Heart right ventricle (tissue), 16 donors: ENCODE measurements at regions not wholly inside any gene's neighbourhood (a gene's known extent, or its start where the extent isn't known, plus 50 kb on each side); places are given as distances from the start of the nearest gene placed in this dataset.

Experiments
- ATAC-seq, 8 donors: fragments of 200-7000 bp; cut with Tn5 transposase; one replicate each; pipeline ENCODE4 v1.9.1; 2020; ENCODE audit warnings: mild to moderate bottlenecking in 8 of 8, moderate library complexity in 8 of 8, moderate number of reproducible peaks in 1 of 8
- DNase-seq, 2 donors: peaks; one replicate each; pipeline ENCODE4 v3.0.0-alpha.2; 2020
- H3K27ac ChIP-seq, 10 donors: fragments of 200-600 bp; sonication (generic) in 2 of 10; one replicate each; pipeline versions ENCODE4 v1.5.0 to v1.8.0; 2020 to 2022; ENCODE audit warnings: mild to moderate bottlenecking in 3 of 10
- H3K27me3 ChIP-seq, 7 donors: fragments of 200-600 bp; one replicate each; pipeline ENCODE4 v1.8.0; 2021 to 2022; ENCODE audit warnings: mild to moderate bottlenecking in 2 of 7
- H3K36me3 ChIP-seq, 9 donors: fragments of 200-600 bp; sonication (generic) in 1 of 9; one replicate each; pipeline versions ENCODE4 v1.5.0 to v1.8.0; 2020 to 2022; ENCODE audit warnings: mild to moderate bottlenecking in 2 of 9
- H3K4me1 ChIP-seq, 9 donors: fragments of 200-600 bp; sonication (generic) in 1 of 9; one replicate each; pipeline versions ENCODE4 v1.5.0 to v1.8.0; 2020 to 2022; ENCODE audit warnings: mild to moderate bottlenecking in 4 of 9
- H3K4me3 ChIP-seq, 10 donors: fragments of 200-600 bp; sonication (generic) in 2 of 10; one replicate each; pipeline versions ENCODE4 v1.5.0 to v1.8.0; 2020 to 2022; ENCODE audit warnings: mild to moderate bottlenecking in 7 of 10, moderate library complexity in 2 of 10
- H3K9me3 ChIP-seq, 11 donors: fragments of 200-600 bp in 10 of 11; sonication (generic) in 2 of 11; one replicate each; pipeline versions ENCODE4 v1.5.0 to v1.8.0; 2013 to 2022; ENCODE audit warnings: mild to moderate bottlenecking in 2 of 11, control low read depth in 1 of 11, moderate library complexity in 1 of 11
- WGBS, 2 donors: extraction: QIAGEN DNeasy Blood & Tissue Kit; methylation state at CpG; one replicate each; pipeline ENCODE4 v1.1.7; 2013; ENCODE audit warnings: inconsistent platforms in 1 of 2; 5-methylcytosine and 5-hydroxymethylcytosine counted together
- intact Hi-C, 10 donors: fragments of 100-400 bp; cut with DNase I; formaldehyde crosslinking; loops; one replicate each; pipeline versions ENCODE4 v1.11.1 to v1.14.2; 2022
- TF ChIP-seq, protein P1 (sequence below), 9 donors: fragments of 200-600 bp; sonication (generic) in 2 of 9; IDR thresholded peaks; one replicate each; pipeline versions ENCODE4 v1.5.0 to v1.8.0; 2021 to 2022; ENCODE audit warnings: antibody characterized with exemption in 9 of 9, mild to moderate bottlenecking in 5 of 9, moderate library complexity in 1 of 9
- donor health status: Arrhythmogenic right ventricular cardiomyopathy.
- donor health status: ischemic (EF 13 %, LVEDD 7.1; RV severe dilation, severe dysfunction).
- donor health status: healthy with polysubstance abuse.
- donor health status: DM: no; HTN: yes; CAD: no.
- donor health status: DM: no; HTN: no; CAD: no.
- donor health status: ischemic (EF 25% LVEDD 6.9; RV normal size, moderate dysfunction).
- donor health status: ischemic (EF 25% LVEDD 5.7; RV mildly dilated, moderate dysfunction).
- donor health status: healthy.
- donor health status: DM: yes; HTN: yes; CAD: no.
- donor health status: Ischemic cardiomyopathy.
- donor health status: ischemic (EF 35%, LVEDD 5.7; RV mildly dilated, moderate dysfunction).
- donor health status: nonischemic (EF 11% LVEDD 7.7; RV severe dilation, severe dysfunction).
- donor health status: DM: yes; HTN: yes; CAD: no.
- donor health status: PGD.
- donor health status: ischemic (EF 29% LVEDD 5.4; RV normal size, mild dysfunction).
- donor health status: nonischemic (EF 23%, LVEDD 6.1; RV moderate dilation, normal function).

- Histone ChIP-seq H3K27me3 (no peaks in the 10 kb centered on the region), H3K9me3 (no peaks in the 10 kb centered on the region), H3K4me1 (peaks cover 0 to 6% (median 0%) of the 10 kb centered on the region in 9 donors), H3K27ac (no peak overlapping the region), H3K4me3 (no peak overlapping the region), H3K36me3 (no peaks in the 10 kb centered on the region)
- TF ChIP-seq, protein P1, sequence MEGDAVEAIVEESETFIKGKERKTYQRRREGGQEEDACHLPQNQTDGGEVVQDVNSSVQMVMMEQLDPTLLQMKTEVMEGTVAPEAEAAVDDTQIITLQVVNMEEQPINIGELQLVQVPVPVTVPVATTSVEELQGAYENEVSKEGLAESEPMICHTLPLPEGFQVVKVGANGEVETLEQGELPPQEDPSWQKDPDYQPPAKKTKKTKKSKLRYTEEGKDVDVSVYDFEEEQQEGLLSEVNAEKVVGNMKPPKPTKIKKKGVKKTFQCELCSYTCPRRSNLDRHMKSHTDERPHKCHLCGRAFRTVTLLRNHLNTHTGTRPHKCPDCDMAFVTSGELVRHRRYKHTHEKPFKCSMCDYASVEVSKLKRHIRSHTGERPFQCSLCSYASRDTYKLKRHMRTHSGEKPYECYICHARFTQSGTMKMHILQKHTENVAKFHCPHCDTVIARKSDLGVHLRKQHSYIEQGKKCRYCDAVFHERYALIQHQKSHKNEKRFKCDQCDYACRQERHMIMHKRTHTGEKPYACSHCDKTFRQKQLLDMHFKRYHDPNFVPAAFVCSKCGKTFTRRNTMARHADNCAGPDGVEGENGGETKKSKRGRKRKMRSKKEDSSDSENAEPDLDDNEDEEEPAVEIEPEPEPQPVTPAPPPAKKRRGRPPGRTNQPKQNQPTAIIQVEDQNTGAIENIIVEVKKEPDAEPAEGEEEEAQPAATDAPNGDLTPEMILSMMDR (IDR thresholded peaks at IDR 0.05), result no peak
- WGBS, 2 donors, result 84 to 85% methylated on average over 4 of the region's 4 CpGs
- intact Hi-C loops, result loop anchor here in 1 of 10 donors (10.0 kb wide), 1 partner anchor 186 kb away; the partner anchor contains the start of gene EDNRB
- no peak for DNase-seq
- ATAC-seq, result no peak
Measured at GRCh38 chr13:78100486-78100885, 181.9 kb upstream of the EDNRB start.

- Histone ChIP-seq H3K36me3 (no peaks in the 10 kb centered on the region), H3K27ac (no peak overlapping the region), H3K4me3 (no peak overlapping the region), H3K4me1 (peaks cover 0 to 6% (median 0%) of the 10 kb centered on the region in 9 donors), H3K27me3 (no peaks in the 10 kb centered on the region), H3K9me3 (no peaks in the 10 kb centered on the region)
- DNase-seq, result no peak
- intact Hi-C loops, result no loop called here
- ATAC-seq, result no peak
- TF ChIP-seq, protein P1 (IDR thresholded peaks at IDR 0.05), result no peak
- WGBS, 2 donors, result 52 to 57% methylated on average over 3 of the region's 3 CpGs
Measured at GRCh38 chr13:78098249-78098648, 179.6 kb upstream of the EDNRB start.

DNA sequence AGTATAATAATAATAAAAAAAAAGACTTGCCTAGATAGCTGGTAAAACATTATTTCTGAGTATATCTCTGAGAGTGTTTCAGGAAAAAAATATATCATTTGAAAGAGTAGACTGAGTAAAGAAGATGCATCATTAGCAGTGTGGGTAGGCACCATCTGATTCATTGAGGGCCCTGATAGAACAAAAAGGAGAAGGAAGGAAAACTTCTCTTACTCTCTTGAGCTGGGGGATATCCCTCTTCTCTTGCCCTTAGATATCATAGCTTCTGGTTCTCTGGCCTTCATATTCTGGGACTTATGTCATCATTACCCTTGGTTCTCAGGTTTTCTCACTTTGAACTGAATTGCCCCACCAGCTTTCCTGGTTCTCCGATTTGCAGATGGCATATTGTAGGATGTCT is 177.6 kb upstream of the EDNRB start:
- no peak for DNase-seq
- Histone ChIP-seq H3K4me3 (no peak overlapping the region), H3K9me3 (no peaks in the 10 kb centered on the region), H3K36me3 (no peaks in the 10 kb centered on the region), H3K4me1 (no peaks in the 10 kb centered on the region), H3K27me3 (no peaks in the 10 kb centered on the region), H3K27ac (no peak overlapping the region)
- TF ChIP-seq, protein P1 (IDR thresholded peaks at IDR 0.05), result no peak
- 93 to 97% methylated on average over 1 of the region's 1 CpG for WGBS, 2 donors
- no peak for ATAC-seq
- intact Hi-C loops, result no loop called here

DNA sequence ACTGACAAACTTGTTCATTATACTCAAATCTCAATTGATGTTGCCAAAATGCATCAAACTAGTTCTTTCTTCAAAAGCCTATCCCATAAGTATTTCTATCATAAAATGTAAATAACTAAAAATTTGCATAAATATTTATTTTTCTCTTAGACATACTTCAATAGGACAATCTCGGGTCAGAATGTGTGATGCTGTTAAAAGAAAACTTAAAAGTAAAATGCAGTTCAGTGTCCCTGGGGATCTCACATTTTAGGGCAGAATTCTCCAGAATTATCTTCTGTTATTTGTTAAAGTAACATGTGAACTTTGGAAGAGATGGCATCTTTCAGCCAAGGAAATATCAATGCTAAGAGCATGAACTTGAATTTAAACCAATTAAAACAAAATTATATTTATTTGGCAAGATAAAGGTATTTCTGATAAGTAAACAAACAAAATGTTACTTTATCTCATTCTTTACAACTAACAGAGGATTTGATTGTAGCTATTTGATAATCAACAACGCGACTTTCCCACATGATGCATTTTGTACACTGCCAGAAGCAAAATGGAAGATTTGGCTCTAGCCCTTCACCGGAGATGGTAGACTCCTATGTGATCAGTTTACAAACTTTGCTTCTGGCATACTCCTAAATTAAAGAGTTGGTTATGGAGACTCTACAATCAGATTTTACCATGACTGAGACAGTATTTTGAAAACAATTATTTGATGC is 169.5 kb upstream of the EDNRB start:
- no peak for DNase-seq
- no peak for ATAC-seq
- 72 to 73% methylated on average over 4 of the region's 4 CpGs for WGBS, 2 donors
- Histone ChIP-seq H3K4me1 (peaks cover 0 to 3% (median 0%) of the 10 kb centered on the region in 9 donors), H3K36me3 (no peaks in the 10 kb centered on the region), H3K27ac (no peak overlapping the region), H3K9me3 (peaks cover 0 to 8% (median 0%) of the 10 kb centered on the region in 11 donors), H3K4me3 (no peak overlapping the region), H3K27me3 (no peaks in the 10 kb centered on the region)
- intact Hi-C loops, result no loop called here
- TF ChIP-seq, protein P1 (IDR thresholded peaks at IDR 0.05), result no peak
